Transverse colon (tissue), 4 donors: ENCODE measurements at regions not wholly inside any gene's neighbourhood (a gene's known extent, or its start where the extent isn't known, plus 50 kb on each side); places are given as distances from the start of the nearest gene placed in this dataset.

Experiments
- DNase-seq: peaks from one replicate; pipeline ENCODE4 v3.0.0-alpha.2; 2019
- H3K27ac ChIP-seq, 4 donors: fragments of 200-600 bp; sonication (generic); 2 replicates each; pipeline ENCODE4 v1.5.1; 2016 to 2018; ENCODE audit warnings: inconsistent platforms in 4 of 4
- H3K27me3 ChIP-seq: fragments of 200-600 bp; sonication (generic); 2 replicates; pipeline ENCODE4 v1.5.1; 2017; ENCODE audit warnings: inconsistent platforms
- H3K36me3 ChIP-seq, 4 donors: fragments of 200-600 bp; sonication (generic); 2 replicates each; pipeline ENCODE4 v1.5.1; 2017 to 2019; ENCODE audit warnings: inconsistent platforms in 4 of 4
- H3K4me1 ChIP-seq, 4 donors: fragments of 200-600 bp; sonication (generic); 2 replicates each; pipeline ENCODE4 v1.5.1; 2017 to 2020; ENCODE audit warnings: inconsistent platforms in 4 of 4
- H3K4me3 ChIP-seq, 4 donors: fragments of 200-600 bp; sonication (generic); 1 replicate in 1 of 4; 2 replicates in 3 of 4; pipeline versions ENCODE4 v1.5.1 to v1.6.1; 2017 to 2019; ENCODE audit warnings: inconsistent platforms in 4 of 4
- H3K9me3 ChIP-seq, 2 donors: fragments of 200-600 bp; sonication (generic); 2 replicates each; pipeline ENCODE4 v1.5.1; 2017 to 2019; ENCODE audit warnings: inconsistent platforms in 2 of 2
- EP300 ChIP-seq: sonication (generic); formaldehyde crosslinking; IDR thresholded peaks from one replicate; pipeline ENCODE4 v1.6.1; 2017; ENCODE audit warnings: antibody characterized with exemption, low read depth
- POLR2A ChIP-seq: fragments of 450-650 bp; IDR thresholded peaks from one replicate; pipeline ENCODE4 v1.6.1; 2016; ENCODE audit warnings: antibody characterized with exemption, mild to moderate bottlenecking, moderate library complexity
- POLR2AphosphoS5 ChIP-seq, 3 donors: sonication (generic); formaldehyde crosslinking; IDR thresholded peaks; one replicate each; pipeline ENCODE4 v1.6.1; 2016; ENCODE audit warnings: antibody characterized with exemption in 3 of 3
- WGBS, 2 donors: methylation state at CpG; one replicate each; pipeline ENCODE4 v1.1.5; 2018; ENCODE audit warnings: low coverage in 1 of 2; 5-methylcytosine and 5-hydroxymethylcytosine counted together
- in situ Hi-C, 4 donors: fragments of 200-750 bp; cut with MboI; loops; one replicate each; pipeline versions ENCODE4 v1.15.0 to v1.15.1; 2017; ENCODE audit warnings: low sequenced_read_pairs in 3 of 4, low pct_ligation_motif_present in 1 of 4, low pct_unique_long_range_greater_than_20kb in 1 of 4
- intact Hi-C: fragments of 100-400 bp; cut with DNase I; formaldehyde crosslinking; loops from one replicate; pipeline ENCODE4 v1.15.1; 2023; ENCODE audit warnings: low total_unique reads
- TF ChIP-seq, protein P1 (sequence below), 5 experiments: fragments of 200-600 bp in 3 of 5; fragments of 450-650 bp in 2 of 5; sonication (generic) in 3 of 5; IDR thresholded peaks; 1 replicate in 2 of 5; 2 replicates in 3 of 5; pipeline ENCODE4 v1.5.1; 2016 to 2017; ENCODE audit warnings: antibody characterized with exemption in 5 of 5, inconsistent platforms in 3 of 5, mild to moderate bottlenecking in 2 of 5, moderate library complexity in 1 of 5

- in situ Hi-C loops (no loop called here), intact Hi-C loops (no loop called here)
- DNase-seq, result no peak
- WGBS, 2 donors, result 78 to 91% methylated on average over 1 to 4 of the region's 4 CpGs
- TF ChIP-seq POLR2A (no peak), EP300 (no peak), POLR2AphosphoS5 (IDR thresholded peaks at IDR 0.05) (no peak)
- TF ChIP-seq, protein P1, sequence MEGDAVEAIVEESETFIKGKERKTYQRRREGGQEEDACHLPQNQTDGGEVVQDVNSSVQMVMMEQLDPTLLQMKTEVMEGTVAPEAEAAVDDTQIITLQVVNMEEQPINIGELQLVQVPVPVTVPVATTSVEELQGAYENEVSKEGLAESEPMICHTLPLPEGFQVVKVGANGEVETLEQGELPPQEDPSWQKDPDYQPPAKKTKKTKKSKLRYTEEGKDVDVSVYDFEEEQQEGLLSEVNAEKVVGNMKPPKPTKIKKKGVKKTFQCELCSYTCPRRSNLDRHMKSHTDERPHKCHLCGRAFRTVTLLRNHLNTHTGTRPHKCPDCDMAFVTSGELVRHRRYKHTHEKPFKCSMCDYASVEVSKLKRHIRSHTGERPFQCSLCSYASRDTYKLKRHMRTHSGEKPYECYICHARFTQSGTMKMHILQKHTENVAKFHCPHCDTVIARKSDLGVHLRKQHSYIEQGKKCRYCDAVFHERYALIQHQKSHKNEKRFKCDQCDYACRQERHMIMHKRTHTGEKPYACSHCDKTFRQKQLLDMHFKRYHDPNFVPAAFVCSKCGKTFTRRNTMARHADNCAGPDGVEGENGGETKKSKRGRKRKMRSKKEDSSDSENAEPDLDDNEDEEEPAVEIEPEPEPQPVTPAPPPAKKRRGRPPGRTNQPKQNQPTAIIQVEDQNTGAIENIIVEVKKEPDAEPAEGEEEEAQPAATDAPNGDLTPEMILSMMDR (IDR thresholded peaks at IDR 0.05), result no peak
- Histone ChIP-seq H3K27ac (no peak overlapping the region), H3K4me1 (no peaks in the 10 kb centered on the region), H3K36me3 (no peaks in the 10 kb centered on the region), H3K9me3 (no peaks in the 10 kb centered on the region), H3K4me3 (no peak overlapping the region), H3K27me3 (no peaks in the 10 kb centered on the region)
Observed at GRCh38 chr13:42685751-42686150, 95.6 kb upstream of the FAM216B start.

DNA sequence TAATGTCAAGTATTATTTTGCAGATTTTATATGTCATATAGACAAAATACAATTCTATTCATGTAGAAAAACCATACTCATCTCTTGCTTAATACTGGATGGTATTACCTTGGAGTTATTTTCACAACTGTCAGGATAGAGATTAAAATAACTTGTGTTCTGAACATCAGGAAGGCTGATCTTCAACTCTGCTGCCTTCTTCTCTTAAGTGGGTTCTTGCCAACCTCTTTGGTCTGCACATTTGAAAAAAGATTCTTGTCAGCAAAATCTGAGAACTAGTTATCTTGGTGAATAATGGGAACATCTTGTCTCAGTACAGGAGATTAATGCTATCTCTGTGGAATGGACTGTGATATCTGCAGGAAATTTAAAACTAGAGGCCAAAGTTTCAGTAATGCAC, 95.2 kb upstream of the FAM216B start:
- no peak overlapping the region for H3K4me3 ChIP-seq
- in situ Hi-C loops (no loop called here), intact Hi-C loops (no loop called here)
- no peak for TF ChIP-seq EP300
- TF ChIP-seq POLR2AphosphoS5 (IDR thresholded peaks at IDR 0.05), result no peak
- TF ChIP-seq, protein P1 (IDR thresholded peaks at IDR 0.05), result no peak
- TF ChIP-seq POLR2A, result no peak
- no peak overlapping the region for H3K27ac ChIP-seq
- no peaks in the 10 kb centered on the region for H3K4me1 ChIP-seq
- H3K9me3 ChIP-seq, result no peaks in the 10 kb centered on the region
- H3K27me3 ChIP-seq, result no peaks in the 10 kb centered on the region
- H3K36me3 ChIP-seq, result no peaks in the 10 kb centered on the region
- no peak for DNase-seq

GRCh38 chr13:42688821-42689220, 92.6 kb upstream of the FAM216B start:
- Histone ChIP-seq H3K4me3 (no peak overlapping the region), H3K4me1 (no peaks in the 10 kb centered on the region), H3K9me3 (no peaks in the 10 kb centered on the region), H3K27me3 (no peaks in the 10 kb centered on the region), H3K36me3 (no peaks in the 10 kb centered on the region), H3K27ac (no peak overlapping the region)
- no peak for DNase-seq
- intact Hi-C loops, result no loop called here
- in situ Hi-C loops, result no loop called here
- TF ChIP-seq POLR2A (no peak), EP300 (no peak), POLR2AphosphoS5 (IDR thresholded peaks at IDR 0.05) (no peak)
- TF ChIP-seq, protein P1 (IDR thresholded peaks at IDR 0.05), result no peak
- 63 to 66% methylated on average over 4 of the region's 4 CpGs for WGBS, 2 donors

- Histone ChIP-seq H3K4me1 (no peaks in the 10 kb centered on the region), H3K4me3 (no peak overlapping the region), H3K36me3 (no peaks in the 10 kb centered on the region), H3K27me3 (no peaks in the 10 kb centered on the region), H3K9me3 (no peaks in the 10 kb centered on the region), H3K27ac (no peak overlapping the region)
- DNase-seq, result no peak
- intact Hi-C loops (no loop called here), in situ Hi-C loops (no loop called here)
- 54% methylated on average over 4 of the region's 4 CpGs; no CpG with 5 or more reads in 1 of the 2 donors for WGBS, 2 donors
- TF ChIP-seq POLR2A (no peak), POLR2AphosphoS5 (IDR thresholded peaks at IDR 0.05) (no peak), EP300 (no peak)
- TF ChIP-seq, protein P1 (IDR thresholded peaks at IDR 0.05), result no peak
Observed at GRCh38 chr13:42696191-42696590, 85.2 kb upstream of the FAM216B start.
